ENCODE measurements at regions not wholly inside any gene's neighbourhood (a gene's known extent, or its start where the extent isn't known, plus 50 kb on each side); places are given as distances from the start of the nearest gene placed in this dataset.

- no peak for DNase-seq
Measured at GRCh38 chr3:182710557-182711157, 82.6 kb upstream of the ATP11B start.

GRCh38 chr3:182711261-182711683 lies 82.0 kb upstream of the ATP11B start:
- no peak for DNase-seq

- DNase-seq: no peak
Measured at GRCh38 chr3:182711853-182712252, 81.5 kb upstream of the ATP11B start.

GRCh38 chr3:182713111-182713510 lies 80.2 kb upstream of the ATP11B start:
- no peak for DNase-seq

- peak; percentile 77 for DNase-seq
Measured at GRCh38 chr3:182713743-182714517, 79.4 kb upstream of the ATP11B start.

- DNase-seq: no peak
Measured at GRCh38 chr3:182715006-182715405, 78.3 kb upstream of the ATP11B start.

GRCh38 chr3:182716114-182716688 lies 77.1 kb upstream of the ATP11B start:
- no peak for DNase-seq

- no peak for DNase-seq
Measured at GRCh38 chr3:182717216-182717615, 76.1 kb upstream of the ATP11B start.

- DNase-seq: no peak
Measured at GRCh38 chr3:182722907-182723306, 70.4 kb upstream of the ATP11B start.

GRCh38 chr3:182723596-182723995 lies 69.7 kb upstream of the ATP11B start:
- DNase-seq: no peak

GRCh38 chr3:182725372-182726251 lies 67.7 kb upstream of the ATP11B start:
- DNase-seq: no peak

- no peak for DNase-seq
Measured at GRCh38 chr3:182726258-182727142, 66.8 kb upstream of the ATP11B start.

- no peak for DNase-seq
Measured at GRCh38 chr3:182728238-182728637, 65.1 kb upstream of the ATP11B start.

- DNase-seq: no peak
Measured at GRCh38 chr3:182729903-182730674, 63.2 kb upstream of the ATP11B start.

GRCh38 chr3:182730675-182731042 lies 62.6 kb upstream of the ATP11B start:
- DNase-seq: no peak

GRCh38 chr3:182731764-182732163 lies 61.5 kb upstream of the ATP11B start:
- DNase-seq: no peak

- DNase-seq: no peak
Measured at GRCh38 chr3:182732232-182733015, 60.9 kb upstream of the ATP11B start.

GRCh38 chr3:182735672-182736071 lies 57.6 kb upstream of the ATP11B start:
- DNase-seq: no peak

- DNase-seq: no peak
Measured at GRCh38 chr3:182737825-182738224, 55.5 kb upstream of the ATP11B start.

- no peak for DNase-seq
Measured at GRCh38 chr3:182738583-182739411, 54.5 kb upstream of the ATP11B start.

Measured in NCI-H2081 treated with DMSO at 0.1 percent for 48 hours (cell line).